OCI-LY1 (cell line): ENCODE measurements at regions not wholly inside any gene's neighbourhood (a gene's known extent, or its start where the extent isn't known, plus 50 kb on each side); places are given as distances from the start of the nearest gene placed in this dataset.

Source experiments
- H2AFZ ChIP-seq: fragments of 200-600 bp; sonication (generic), shearing (Covaris generic); 2 replicates; pipeline ENCODE4 v1.6.0; 2014; ENCODE audit warnings: antibody characterized with exemption, mild to moderate bottlenecking, low read length
- H3F3A ChIP-seq: fragments of 200-600 bp; sonication (generic), shearing (Covaris generic); 2 replicates; pipeline ENCODE4 v1.6.0; 2014; ENCODE audit warnings: mild to moderate bottlenecking, antibody characterized with exemption, low read length, moderate library complexity; ENCODE audit not compliant: insufficient read depth
- H3K27ac ChIP-seq: fragments of 200-600 bp; sonication (generic); 2 replicates; pipeline ENCODE4 v1.5.1; 2014; ENCODE audit warnings: low read length, mixed run types, mild to moderate bottlenecking, low read depth; ENCODE audit not compliant: poor library complexity, severe bottlenecking
- H3K27me3 ChIP-seq: fragments of 200-600 bp; sonication (generic); 2 replicates; pipeline ENCODE4 v1.6.0; 2014; ENCODE audit warnings: antibody characterized with exemption, mild to moderate bottlenecking, low read length, moderate library complexity; ENCODE audit not compliant: insufficient read depth
- H3K36me3 ChIP-seq: fragments of 200-600 bp; sonication (generic); 2 replicates; pipeline ENCODE4 v1.6.1; 2014; ENCODE audit warnings: mild to moderate bottlenecking, antibody characterized with exemption, low read length, moderate library complexity, mixed read lengths; ENCODE audit not compliant: insufficient read depth
- H3K4me1 ChIP-seq: fragments of 200-600 bp; sonication (generic); 2 replicates; pipeline ENCODE4 v1.5.1; 2014; ENCODE audit warnings: mild to moderate bottlenecking, low read length, moderate library complexity; ENCODE audit not compliant: insufficient read depth, severe bottlenecking
- H3K4me2 ChIP-seq: fragments of 200-600 bp; sonication (generic), shearing (Covaris generic); 2 replicates; pipeline ENCODE4 v1.6.1; 2014; ENCODE audit warnings: low read length
- H3K4me3 ChIP-seq: fragments of 200-600 bp; sonication (generic); 2 replicates; pipeline ENCODE4 v1.5.1; 2014; ENCODE audit warnings: low read length, low read depth, mild to moderate bottlenecking, mixed read lengths; ENCODE audit not compliant: poor library complexity, severe bottlenecking
- H3K79me2 ChIP-seq: fragments of 200-600 bp; shearing (Covaris generic); 2 replicates; pipeline ENCODE4 v1.6.1; 2016; ENCODE audit warnings: mixed run types, low read length, mixed read lengths; ENCODE audit not compliant: insufficient read depth
- H3K9ac ChIP-seq: fragments of 200-600 bp; sonication (generic), shearing (Covaris generic); 2 replicates; pipeline ENCODE4 v1.6.1; 2014; ENCODE audit warnings: mild to moderate bottlenecking, low read length, mixed read lengths
- H3K9me2 ChIP-seq: fragments of 200-600 bp; sonication (generic), shearing (Covaris generic); 2 replicates; pipeline ENCODE4 v1.6.1; 2014; ENCODE audit warnings: low read depth, mild to moderate bottlenecking, low read length, mixed read lengths
- H3K9me3 ChIP-seq: fragments of 200-600 bp; shearing (Covaris generic); 2 replicates; pipeline ENCODE4 v1.6.1; 2014; ENCODE audit warnings: low read length, mixed read lengths
- H4K20me1 ChIP-seq: fragments of 200-600 bp; sonication (generic), shearing (Covaris generic); 2 replicates; pipeline ENCODE4 v1.6.0; 2016; ENCODE audit warnings: mild to moderate bottlenecking, low read length; ENCODE audit not compliant: insufficient read depth
- EZH2 ChIP-seq: fragments of 200-600 bp; sonication (generic), shearing (Covaris generic); IDR thresholded peaks from 2 replicates; pipeline ENCODE4 v1.8.0; 2017; ENCODE audit warnings: borderline replicate concordance, mixed run types, mild to moderate bottlenecking, antibody characterized with exemption, low read length, moderate library complexity, mixed read lengths
- TF ChIP-seq, protein P1 (sequence below): fragments of 200-600 bp; sonication (generic), shearing (Covaris generic); IDR thresholded peaks from 2 replicates; pipeline ENCODE4 v1.5.1; 2017; ENCODE audit warnings: mild to moderate bottlenecking, antibody characterized with exemption, low read length, moderate library complexity, mixed read lengths

GRCh38 chr22:47245786-47246185 lies 483.3 kb downstream of the TBC1D22A start:
- Histone ChIP-seq H3K9me3 (no peaks in the 10 kb centered on the region), H3F3A (no peaks in the 10 kb centered on the region), H3K27me3 (peaks cover 6% of the 10 kb centered on the region; the same call in 1 of the 2 replicates), H3K27ac (no peak overlapping the region), H3K4me2 (no peak overlapping the region), H4K20me1 (no peaks in the 10 kb centered on the region), H3K4me3 (no peak overlapping the region), H2AFZ (no peak overlapping the region), H3K4me1 (no peaks in the 10 kb centered on the region), H3K9me2 (no peaks in the 10 kb centered on the region), H3K79me2 (no peaks in the 10 kb centered on the region), H3K36me3 (no peaks in the 10 kb centered on the region), H3K9ac (no peak overlapping the region)
- TF ChIP-seq, protein P1, sequence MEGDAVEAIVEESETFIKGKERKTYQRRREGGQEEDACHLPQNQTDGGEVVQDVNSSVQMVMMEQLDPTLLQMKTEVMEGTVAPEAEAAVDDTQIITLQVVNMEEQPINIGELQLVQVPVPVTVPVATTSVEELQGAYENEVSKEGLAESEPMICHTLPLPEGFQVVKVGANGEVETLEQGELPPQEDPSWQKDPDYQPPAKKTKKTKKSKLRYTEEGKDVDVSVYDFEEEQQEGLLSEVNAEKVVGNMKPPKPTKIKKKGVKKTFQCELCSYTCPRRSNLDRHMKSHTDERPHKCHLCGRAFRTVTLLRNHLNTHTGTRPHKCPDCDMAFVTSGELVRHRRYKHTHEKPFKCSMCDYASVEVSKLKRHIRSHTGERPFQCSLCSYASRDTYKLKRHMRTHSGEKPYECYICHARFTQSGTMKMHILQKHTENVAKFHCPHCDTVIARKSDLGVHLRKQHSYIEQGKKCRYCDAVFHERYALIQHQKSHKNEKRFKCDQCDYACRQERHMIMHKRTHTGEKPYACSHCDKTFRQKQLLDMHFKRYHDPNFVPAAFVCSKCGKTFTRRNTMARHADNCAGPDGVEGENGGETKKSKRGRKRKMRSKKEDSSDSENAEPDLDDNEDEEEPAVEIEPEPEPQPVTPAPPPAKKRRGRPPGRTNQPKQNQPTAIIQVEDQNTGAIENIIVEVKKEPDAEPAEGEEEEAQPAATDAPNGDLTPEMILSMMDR, result no peak
- TF ChIP-seq EZH2, result no peak

DNA sequence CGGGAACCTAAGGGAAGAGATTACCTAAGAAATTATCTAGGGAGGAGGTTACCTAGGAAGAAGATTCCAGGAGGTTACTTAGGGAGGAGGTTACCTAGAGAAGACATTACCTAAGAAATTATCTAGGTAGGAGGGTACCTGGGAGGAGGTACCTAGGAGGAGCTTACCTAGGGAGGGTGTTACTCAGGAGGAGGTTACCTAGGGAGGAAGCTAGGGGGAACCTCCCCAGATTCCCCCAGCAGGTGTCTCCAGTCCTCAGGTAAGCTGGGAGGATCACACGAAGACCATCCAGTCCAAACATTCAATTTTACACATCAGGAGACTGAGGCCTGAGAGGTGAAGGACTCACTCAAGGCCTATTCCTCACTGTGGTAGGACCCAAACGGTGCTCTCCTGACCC lies 482.8 kb downstream of the TBC1D22A start:
- Histone ChIP-seq H3K9me3 (no peaks in the 10 kb centered on the region), H3K27me3 (peaks cover 6% of the 10 kb centered on the region; the same call in 1 of the 2 replicates), H3F3A (no peaks in the 10 kb centered on the region)

GRCh38 chr22:47240116-47240515 lies 477.7 kb downstream of the TBC1D22A start:
- Histone ChIP-seq H3K4me2 (no peak overlapping the region), H3K27me3 (no peaks in the 10 kb centered on the region), H3K36me3 (no peaks in the 10 kb centered on the region), H3F3A (no peaks in the 10 kb centered on the region), H3K9me2 (no peaks in the 10 kb centered on the region), H3K9me3 (no peaks in the 10 kb centered on the region), H2AFZ (no peak overlapping the region), H3K79me2 (no peaks in the 10 kb centered on the region), H3K9ac (no peak overlapping the region), H3K4me1 (no peaks in the 10 kb centered on the region), H3K4me3 (no peak overlapping the region), H3K27ac (no peak overlapping the region), H4K20me1 (no peaks in the 10 kb centered on the region)
- TF ChIP-seq, protein P1, result no peak
- TF ChIP-seq EZH2, result no peak

More for the DNA sequence above, 482.8 kb downstream of the TBC1D22A start:
- no peaks in the 10 kb centered on the region for H3K79me2 ChIP-seq
- H2AFZ ChIP-seq, result no peak overlapping the region
- no peak overlapping the region for H3K4me2 ChIP-seq
- H3K9me2 ChIP-seq, result no peaks in the 10 kb centered on the region
- no peaks in the 10 kb centered on the region for H3K4me1 ChIP-seq
- no peaks in the 10 kb centered on the region for H3K36me3 ChIP-seq
- H3K27ac ChIP-seq, result no peak overlapping the region
- TF ChIP-seq EZH2, result no peak
- TF ChIP-seq, protein P1, result no peak
- no peak overlapping the region for H3K4me3 ChIP-seq
- H3K9ac ChIP-seq, result no peak overlapping the region
- no peaks in the 10 kb centered on the region for H4K20me1 ChIP-seq
